ENCODE measurements at regions not wholly inside any gene's neighbourhood (a gene's known extent, or its start where the extent isn't known, plus 50 kb on each side); places are given as distances from the start of the nearest gene placed in this dataset.
"Not testable (repeated sequence)": the region's sequence is repeated elsewhere in the genome, so short reads cannot be mapped to it uniquely, and the experiment has no call there.

- H3K4me3 ChIP-seq (ENCODE audit: low read depth, low read length), result no peak overlapping the region
- DNase-seq (ENCODE audit: low read depth), result no peak
- no peak for TF ChIP-seq CTCF (IDR thresholded peaks at IDR 0.05; ENCODE audit: control insufficient read depth, extremely low read depth, insufficient read depth)
These were observed 266.3 kb downstream of the AHR start for GRCh38 chr7:17564678-17565212.

- no peak overlapping the region for H3K4me3 ChIP-seq (ENCODE audit: low read depth, low read length)
- no peak for DNase-seq (ENCODE audit: low read depth)
- TF ChIP-seq CTCF (IDR thresholded peaks at IDR 0.05; ENCODE audit: control insufficient read depth, extremely low read depth, insufficient read depth), result no peak
These were observed 281.7 kb downstream of the AHR start for GRCh38 chr7:17580141-17580540.

- H3K4me3 ChIP-seq (ENCODE audit: low read depth, low read length), result no peak overlapping the region
- TF ChIP-seq CTCF (IDR thresholded peaks at IDR 0.05; ENCODE audit: control insufficient read depth, extremely low read depth, insufficient read depth), result no peak
- no peak for DNase-seq (ENCODE audit: low read depth)
These were observed 282.4 kb downstream of the AHR start for GRCh38 chr7:17580856-17581255.

GRCh38 chr7:17581301-17581700 is 282.8 kb downstream of the AHR start:
- H3K4me3 ChIP-seq (ENCODE audit: low read depth, low read length), result no peak overlapping the region
- DNase-seq (ENCODE audit: low read depth), result no peak
- TF ChIP-seq CTCF (IDR thresholded peaks at IDR 0.05; ENCODE audit: control insufficient read depth, extremely low read depth, insufficient read depth), result no peak

- not testable (repeated sequence) for DNase-seq (ENCODE audit: low read depth); H3K4me3 ChIP-seq (ENCODE audit: low read depth, low read length)
These were observed 284.2 kb downstream of the AHR start for GRCh38 chr7:17582696-17583095.

- DNase-seq (ENCODE audit: low read depth), result no peak
- no peak for TF ChIP-seq CTCF (IDR thresholded peaks at IDR 0.05; ENCODE audit: control insufficient read depth, extremely low read depth, insufficient read depth)
- H3K4me3 ChIP-seq (ENCODE audit: low read depth, low read length), result no peak overlapping the region
These were observed 285.3 kb downstream of the AHR start for GRCh38 chr7:17583786-17584185.

- no peak overlapping the region for H3K4me3 ChIP-seq (ENCODE audit: low read depth, low read length)
- DNase-seq (ENCODE audit: low read depth), result no peak
- no peak for TF ChIP-seq CTCF (IDR thresholded peaks at IDR 0.05; ENCODE audit: control insufficient read depth, extremely low read depth, insufficient read depth)
These were observed 286.4 kb downstream of the AHR start for GRCh38 chr7:17584822-17585221.
